ENCODE measurements at regions not wholly inside any gene's neighbourhood (a gene's known extent, or its start where the extent isn't known, plus 50 kb on each side); places are given as distances from the start of the nearest gene placed in this dataset.
A peak's percentile ranks its signal among the peaks of the same experiment; 100 is the strongest.

- no peaks in the 10 kb centered on the region for H3K9me3 ChIP-seq
- DNase-seq (no peak), ATAC-seq (ENCODE audit: low FRiP score in 2 of 2) (peak in 1 of 2 donors; percentile 26)
- H3K4me3 ChIP-seq: no peak overlapping the region
- no peaks in the 10 kb centered on the region for H3K36me3 ChIP-seq
- H3K27me3 ChIP-seq: no peaks in the 10 kb centered on the region
- H3K4me1 ChIP-seq: peaks cover 0 to 5% (median 0%) of the 10 kb centered on the region in 4 donors
- 45 to 59% methylated on average over 3 of the region's 3 CpGs for WGBS, 2 donors
- H3K27ac ChIP-seq: no peak overlapping the region
- TF ChIP-seq POLR2AphosphoS5 (IDR thresholded peaks at IDR 0.05): no peak
- TF ChIP-seq EP300 (IDR thresholded peaks at IDR 0.05): no peak
- no peak for TF ChIP-seq CTCF (IDR thresholded peaks at IDR 0.05)
Observed at GRCh38 chr1:165010418-165011070, 346.0 kb downstream of the LMX1A start.

- DNase-seq (peak in 1 of 2 donors; percentile 55), ATAC-seq (ENCODE audit: low FRiP score in 2 of 2) (no peak)
- WGBS, 2 donors: 64 to 72% methylated on average over 7 of the region's 7 CpGs
Observed at GRCh38 chr1:165006831-165007230, 349.7 kb downstream of the LMX1A start.

DNA sequence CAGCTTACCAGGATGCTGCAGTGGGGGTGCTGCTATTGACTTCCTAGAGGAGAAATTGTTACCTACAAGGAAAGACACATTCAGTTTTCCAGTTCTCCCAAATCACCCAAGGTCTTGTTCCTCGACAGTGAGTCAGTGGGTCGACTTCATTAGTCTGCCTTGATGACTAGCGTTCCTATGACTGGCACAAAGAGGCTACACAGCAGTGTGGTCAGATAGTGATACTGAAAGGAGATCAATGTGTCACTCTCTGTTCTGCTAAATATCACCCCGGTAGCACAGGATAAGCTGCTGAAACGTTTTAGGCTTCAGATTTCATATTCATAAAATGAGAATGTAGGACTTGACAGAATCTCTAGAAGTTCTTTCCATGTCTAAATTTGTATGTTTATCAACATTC, 357.4 kb downstream of the LMX1A start:
- no peak for TF ChIP-seq POLR2AphosphoS5 (IDR thresholded peaks at IDR 0.05)
- no peak for TF ChIP-seq POLR2A (IDR thresholded peaks at IDR 0.05)
- TF ChIP-seq EP300 (IDR thresholded peaks at IDR 0.05): no peak
- TF ChIP-seq CTCF (IDR thresholded peaks at IDR 0.05): no peak
- WGBS, 2 donors: 81 to 90% methylated on average over 5 of the region's 5 CpGs
- Histone ChIP-seq H3K9me3 (no peaks in the 10 kb centered on the region), H3K27me3 (no peaks in the 10 kb centered on the region), H3K4me1 (no peaks in the 10 kb centered on the region), H3K36me3 (no peaks in the 10 kb centered on the region), H3K27ac (no peak overlapping the region), H3K4me3 (no peak overlapping the region)
- no peak for DNase-seq
- no peak for ATAC-seq (ENCODE audit: low FRiP score in 2 of 2)

More at GRCh38 chr1:165006831-165007230, 349.7 kb downstream of the LMX1A start:
- H3K36me3 ChIP-seq: no peaks in the 10 kb centered on the region
- H3K4me1 ChIP-seq: peaks cover 0 to 5% (median 0%) of the 10 kb centered on the region in 4 donors
- H3K9me3 ChIP-seq: no peaks in the 10 kb centered on the region
- H3K27ac ChIP-seq: no peak overlapping the region
- no peaks in the 10 kb centered on the region for H3K27me3 ChIP-seq
- H3K4me3 ChIP-seq: no peak overlapping the region
- TF ChIP-seq POLR2A (IDR thresholded peaks at IDR 0.05) (no peak), CTCF (IDR thresholded peaks at IDR 0.05) (no peak), EP300 (IDR thresholded peaks at IDR 0.05) (no peak), POLR2AphosphoS5 (IDR thresholded peaks at IDR 0.05) (no peak)

DNA sequence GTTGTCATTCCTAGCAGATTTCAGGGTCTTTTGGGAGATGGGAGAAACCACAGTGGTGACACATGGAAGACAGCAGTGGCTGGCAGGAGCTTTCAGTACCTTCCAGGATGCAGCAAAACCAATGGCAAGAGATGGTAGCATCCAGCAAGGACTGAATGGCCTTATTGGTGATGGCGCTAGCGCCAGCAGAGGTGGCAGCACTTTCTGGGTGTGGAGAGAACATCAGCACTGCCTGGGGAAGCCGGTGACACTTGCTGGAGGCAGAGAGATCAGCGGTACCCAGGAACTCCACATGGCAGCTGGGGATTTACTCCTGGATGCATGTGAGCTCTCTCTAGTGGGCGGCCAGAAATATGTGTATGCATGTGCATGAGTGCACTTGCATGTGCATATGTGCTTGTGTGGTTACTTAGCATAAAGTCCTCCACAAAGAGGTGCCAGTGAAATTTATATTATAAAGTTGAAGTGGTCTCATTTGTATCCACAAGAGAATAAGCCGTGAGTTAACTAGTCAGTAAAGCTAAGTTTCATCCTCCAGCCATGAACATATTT, 364.7 kb downstream of the LMX1A start:
- no peaks in the 10 kb centered on the region for H3K4me1 ChIP-seq
- TF ChIP-seq POLR2AphosphoS5 (IDR thresholded peaks at IDR 0.05) (no peak), CTCF (IDR thresholded peaks at IDR 0.05) (no peak), EP300 (IDR thresholded peaks at IDR 0.05) (no peak), POLR2A (IDR thresholded peaks at IDR 0.05) (no peak)
- no peaks in the 10 kb centered on the region for H3K9me3 ChIP-seq
- ATAC-seq (ENCODE audit: low FRiP score in 2 of 2) (no peak), DNase-seq (no peak)
- WGBS, 2 donors: 86 to 89% methylated on average over 5 to 6 of the region's 6 CpGs
- H3K27ac ChIP-seq: no peak overlapping the region
- no peaks in the 10 kb centered on the region for H3K27me3 ChIP-seq
- H3K36me3 ChIP-seq: no peaks in the 10 kb centered on the region
- no peak overlapping the region for H3K4me3 ChIP-seq
